ENCODE measurements at regions not wholly inside any gene's neighbourhood (a gene's known extent, or its start where the extent isn't known, plus 50 kb on each side); places are given as distances from the start of the nearest gene placed in this dataset.

DNA sequence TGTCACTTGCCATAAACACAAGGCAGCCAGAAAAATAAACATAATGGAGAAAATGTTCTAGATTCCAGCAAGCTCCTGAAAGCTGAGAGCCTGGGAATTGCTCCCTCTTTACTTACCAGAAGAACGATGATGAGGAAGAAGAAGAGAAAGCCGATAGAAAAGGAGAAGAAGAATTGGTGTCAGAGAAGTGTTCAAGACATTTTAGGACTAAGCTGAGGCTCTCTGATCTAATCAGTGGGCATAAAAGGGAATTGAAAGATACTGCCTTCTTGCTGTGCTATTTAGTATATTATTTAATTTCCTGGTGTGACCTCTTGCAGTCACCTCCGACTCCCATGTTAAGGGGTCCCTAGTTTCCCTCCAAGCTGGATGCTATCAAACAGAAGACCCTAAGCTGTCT lies 316.6 kb upstream of the JARID2 start:
- no peak for TF ChIP-seq CTCF (IDR thresholded peaks at IDR 0.05; ENCODE audit: insufficient read depth, low read length, poor library complexity, severe bottlenecking)
- TF ChIP-seq EZH2phosphoT487 (conservative IDR thresholded peaks at IDR 0.05; ENCODE audit: low read length): no peak
